HG03521 (cell line): ENCODE measurements at regions not wholly inside any gene's neighbourhood (a gene's known extent, or its start where the extent isn't known, plus 50 kb on each side); places are given as distances from the start of the nearest gene placed in this dataset.

Source experiments
- ATAC-seq: cut with Tn5 transposase; IDR thresholded peaks from one replicate; pipeline ENCODE4 v1.9.1; 2021; ENCODE audit warnings: mild to moderate bottlenecking, moderate library complexity; ENCODE audit not compliant: unreplicated experiment

- no peak for ATAC-seq
Observed at GRCh38 chr2:17085546-17086202, 420.0 kb upstream of the CYRIA start.

DNA sequence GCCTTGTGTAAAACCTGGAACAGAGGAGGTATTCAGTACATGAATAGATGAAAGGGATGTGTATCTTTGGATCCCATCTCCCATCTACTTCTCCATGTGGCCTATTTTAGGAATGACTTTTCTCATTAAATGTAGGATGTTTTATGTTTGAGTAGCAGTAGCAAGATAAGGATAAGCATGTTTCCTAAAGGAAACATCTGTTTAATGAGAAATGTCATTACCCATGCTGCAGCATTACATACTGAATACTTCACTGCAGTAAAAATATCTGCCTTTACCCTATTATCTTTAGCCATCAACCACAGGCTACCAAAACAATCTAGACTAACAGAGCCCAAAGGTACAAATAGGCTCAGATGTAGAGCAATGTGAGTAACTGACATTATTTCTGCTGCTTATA lies 419.2 kb upstream of the CYRIA start:
- ATAC-seq: no peak

DNA sequence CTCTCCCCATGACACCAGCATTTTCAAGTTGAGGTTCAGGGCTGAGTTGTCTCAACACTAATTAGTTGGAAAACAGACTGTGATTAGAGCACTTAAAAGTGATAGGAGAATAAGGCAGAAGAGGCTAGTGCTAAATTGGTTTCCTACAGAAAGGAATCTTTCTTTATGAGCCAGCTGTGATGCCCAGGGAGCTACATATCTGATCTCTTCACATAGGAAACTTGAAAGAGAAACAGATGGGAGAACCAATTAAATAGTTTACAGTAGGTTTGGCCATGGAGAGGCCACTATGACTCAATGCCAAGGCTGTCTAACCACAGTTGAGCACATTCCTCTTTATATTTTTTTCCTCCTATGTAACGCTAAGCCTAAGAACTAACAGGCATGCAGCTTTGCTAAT lies 418.3 kb upstream of the CYRIA start:
- ATAC-seq: no peak

DNA sequence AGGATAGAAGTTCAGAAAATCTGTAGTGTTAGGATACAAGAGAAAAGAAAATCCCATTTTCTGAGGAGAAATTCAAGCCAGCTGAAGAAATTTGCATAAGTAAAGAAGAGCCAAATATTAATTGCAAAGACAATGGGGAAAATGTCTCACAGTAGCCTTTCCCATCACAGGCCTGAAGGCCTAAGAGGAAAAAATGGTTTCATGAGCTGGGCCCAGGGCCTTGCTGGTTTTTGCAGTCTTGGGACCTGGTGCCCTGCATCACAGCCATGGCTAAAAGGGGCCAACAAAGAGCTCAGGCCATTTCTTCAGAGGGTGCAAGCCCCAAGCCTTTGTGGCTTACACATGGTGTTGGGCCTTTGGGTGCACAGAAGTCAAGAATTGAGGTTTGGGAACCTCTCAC lies 413.6 kb upstream of the CYRIA start:
- no peak for ATAC-seq

DNA sequence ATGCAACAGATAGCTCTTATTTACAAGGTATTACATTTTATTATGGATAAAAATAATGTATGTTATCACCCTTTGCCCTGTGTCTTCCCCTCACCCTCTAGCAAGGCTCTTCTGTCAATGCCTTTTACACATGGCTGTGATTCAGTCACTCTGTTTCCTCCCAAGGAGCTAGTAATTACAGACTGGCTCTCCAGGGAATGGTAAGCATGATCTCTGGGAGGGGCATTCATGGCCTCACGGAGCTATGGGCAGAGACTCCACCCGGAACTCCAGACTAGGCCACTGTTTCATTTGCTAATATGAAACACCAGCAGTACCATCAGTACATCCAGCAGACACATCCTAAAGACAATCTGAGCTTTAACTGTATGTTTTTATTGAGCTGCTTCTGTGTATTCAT lies 410.9 kb upstream of the CYRIA start:
- no peak for ATAC-seq

DNA sequence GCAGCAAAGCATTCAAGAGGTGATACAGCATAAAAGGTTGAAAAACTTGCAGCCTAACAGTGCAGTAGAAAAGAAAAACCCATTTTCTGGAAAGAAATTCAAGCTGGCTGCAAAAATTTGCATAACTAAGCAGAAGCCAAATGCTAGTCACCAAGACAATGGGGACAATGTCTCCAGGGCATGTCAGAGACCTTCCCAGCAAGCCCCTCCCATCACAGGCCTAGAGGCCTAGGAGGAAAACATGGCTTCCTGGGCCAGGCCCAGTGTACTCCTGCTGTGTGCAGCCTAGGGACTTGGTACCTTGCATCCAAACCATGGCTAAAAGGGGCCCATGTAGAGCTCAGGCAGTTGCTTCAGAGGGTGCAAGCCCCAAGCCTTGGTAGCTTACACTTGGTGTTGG lies 405.1 kb upstream of the CYRIA start:
- ATAC-seq: no peak

GRCh38 chr2:17069564-17069963 lies 403.9 kb upstream of the CYRIA start:
- no peak for ATAC-seq

- ATAC-seq: no peak
Observed at GRCh38 chr2:17068021-17068420, 402.4 kb upstream of the CYRIA start.

- no peak for ATAC-seq
Observed at GRCh38 chr2:17065536-17065935, 399.9 kb upstream of the CYRIA start.

DNA sequence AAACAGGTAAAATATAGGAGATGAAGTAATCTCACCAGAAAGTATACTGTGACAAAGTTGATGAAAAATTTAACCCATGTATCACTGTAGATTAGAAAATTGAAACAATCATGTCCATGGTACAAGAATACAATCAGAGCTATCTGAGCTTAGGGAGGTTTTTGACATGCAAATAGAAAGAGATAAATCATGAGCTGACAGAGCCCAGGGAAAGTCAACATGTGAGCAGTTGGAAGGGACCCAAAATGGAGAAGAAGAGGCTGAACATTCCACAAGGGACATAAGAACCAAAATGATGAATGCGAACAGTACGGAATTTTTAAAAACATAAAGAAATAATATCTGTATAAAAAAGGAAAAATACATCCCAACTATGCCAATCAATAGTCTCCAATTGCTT lies 395.4 kb upstream of the CYRIA start:
- no peak for ATAC-seq

DNA sequence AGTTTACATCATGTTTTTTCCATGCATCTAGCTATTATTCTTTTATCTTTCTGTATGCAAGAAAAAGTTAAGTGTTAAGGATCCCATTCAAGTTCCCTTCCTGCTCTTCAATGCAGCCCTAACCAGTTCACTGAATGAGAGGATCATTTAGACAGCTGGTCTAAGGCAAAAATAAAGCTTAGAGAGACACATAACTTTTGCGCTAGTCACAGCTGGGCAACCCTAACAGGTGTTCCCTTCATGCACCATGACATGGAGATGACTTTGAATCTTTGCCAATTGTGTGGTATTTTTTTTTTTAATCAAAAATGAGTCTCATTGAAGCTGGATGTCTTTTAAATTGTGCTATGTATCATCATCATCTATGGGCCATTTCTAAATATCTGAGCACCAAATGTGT lies 393.8 kb upstream of the CYRIA start:
- no peak for ATAC-seq

GRCh38 chr2:17058772-17059402 lies 393.3 kb upstream of the CYRIA start:
- no peak for ATAC-seq

GRCh38 chr2:17057109-17058017 lies 391.7 kb upstream of the CYRIA start:
- ATAC-seq: no peak

- ATAC-seq: no peak
Observed at GRCh38 chr2:17056236-17056635, 390.6 kb upstream of the CYRIA start.

GRCh38 chr2:17052001-17052400 lies 386.4 kb upstream of the CYRIA start:
- no peak for ATAC-seq

- no peak for ATAC-seq
Observed at GRCh38 chr2:17051538-17051937, 385.9 kb upstream of the CYRIA start.

- ATAC-seq: no peak
Observed at GRCh38 chr2:17043173-17043572, 377.5 kb upstream of the CYRIA start.

DNA sequence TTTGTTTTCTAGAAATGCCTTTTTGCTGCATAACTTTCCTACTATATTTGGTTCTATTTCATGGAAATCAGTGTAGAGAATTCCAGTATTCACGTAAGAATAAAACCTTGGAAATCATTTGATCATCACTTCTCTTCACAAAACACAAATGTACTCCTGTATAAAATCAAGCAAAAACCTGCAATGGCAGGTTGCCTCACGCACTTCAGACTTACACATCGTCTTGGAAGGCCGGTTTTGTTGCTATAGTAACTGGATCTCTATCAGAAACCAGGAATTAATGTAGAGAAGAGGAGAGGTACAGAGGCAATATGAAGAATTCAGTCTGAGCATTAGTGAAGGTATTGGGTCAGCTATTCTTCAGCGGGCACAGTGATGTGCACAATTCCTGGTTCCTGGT lies 370.7 kb upstream of the CYRIA start:
- no peak for ATAC-seq

- ATAC-seq: no peak
Observed at GRCh38 chr2:17035010-17035409, 369.4 kb upstream of the CYRIA start.

DNA sequence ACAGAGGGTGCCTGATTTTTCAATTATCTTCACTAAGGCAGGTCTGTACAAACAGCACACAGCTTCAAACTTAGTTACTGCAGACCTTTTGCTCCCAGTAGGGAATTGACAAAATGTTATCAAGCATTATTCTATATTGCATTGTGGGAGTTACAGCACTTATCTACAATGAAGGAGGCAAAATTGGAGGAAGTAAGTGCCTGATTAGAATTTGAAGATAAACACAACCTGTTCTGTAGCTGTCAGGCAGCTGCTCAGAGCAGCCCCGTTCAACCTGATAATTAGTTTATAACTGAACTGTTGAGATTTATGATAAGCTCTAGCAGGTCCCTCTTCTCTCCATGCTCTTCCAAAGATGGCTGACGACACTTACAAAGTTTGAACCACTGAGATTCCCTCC lies 364.4 kb upstream of the CYRIA start:
- no peak for ATAC-seq

GRCh38 chr2:17012297-17012696 lies 346.7 kb upstream of the CYRIA start:
- ATAC-seq: no peak

- ATAC-seq: no peak
Observed at GRCh38 chr2:17010104-17010503, 344.5 kb upstream of the CYRIA start.
